ENCODE measurements at regions not wholly inside any gene's neighbourhood (a gene's known extent, or its start where the extent isn't known, plus 50 kb on each side); places are given as distances from the start of the nearest gene placed in this dataset.

DNA sequence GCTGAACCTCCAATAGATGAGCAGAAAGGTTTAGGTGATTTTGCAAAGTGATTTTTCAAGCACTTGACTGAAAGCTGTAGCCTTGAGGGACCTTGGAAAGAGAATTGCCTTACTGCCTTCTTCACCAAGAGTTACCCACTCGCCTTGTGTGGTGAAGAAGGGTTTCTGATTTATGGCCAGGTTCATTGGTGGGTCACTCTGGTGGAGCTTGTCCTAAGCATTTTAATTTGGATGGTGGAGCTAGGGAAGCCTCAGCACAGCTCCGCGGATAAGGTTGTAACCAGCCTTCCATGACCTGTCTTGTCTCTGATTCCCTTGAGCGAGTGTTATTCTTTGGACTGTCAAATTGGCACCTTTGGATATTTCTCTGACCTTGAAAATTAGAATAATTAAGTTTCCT, 226.4 kb downstream of the FAT3 start:
- Mint-ChIP-seq H3K4me3 (no peak overlapping the region), H3K36me3 (ENCODE audit: insufficient read depth in 1 of 3, low read depth in 3 of 3) (peaks cover 0 to 3% (median 0%) of the 10 kb centered on the region in 3 experiments; a peak in 3 of 7 replicates), H3K4me1 (peaks cover 23 to 32% of the 10 kb centered on the region in 2 experiments), H3K27ac (0 out of 7 replicates have a peak overlapping the region, but pooled peaks of 1 of the 3 experiments have one; percentile 29), H3K9me3 (peaks cover 0 to 4% of the 10 kb centered on the region in 2 experiments; a peak in 2 of 5 replicates), H3K27me3 (ENCODE audit: low read depth) (no peaks in the 10 kb centered on the region)
- no peak overlapping the region for H3K27ac ChIP-seq (ENCODE audit: insufficient read length, low read depth, low read length)
- H2AK5ac ChIP-seq (ENCODE audit: insufficient read length, low read length), result no peak overlapping the region
- no peak overlapping the region for H2BK12ac ChIP-seq (ENCODE audit: insufficient read length, low read depth, low read length)
- H3K14ac ChIP-seq (ENCODE audit: insufficient read depth, low read length), result no peak overlapping the region
- peaks cover 2% of the 10 kb centered on the region; the same call in 1 of the 2 replicates for H3K79me2 ChIP-seq (ENCODE audit: insufficient read depth, low read length)
- H2BK15ac ChIP-seq (ENCODE audit: low read depth, low read length), result no peak overlapping the region
- no peak overlapping the region for H2BK5ac ChIP-seq (ENCODE audit: insufficient read length, low read length)
- H3K79me1 ChIP-seq (ENCODE audit: insufficient read depth, low read depth, low read length, poor library complexity, severe bottlenecking), result no peaks in the 10 kb centered on the region
- H3K9me3 ChIP-seq (ENCODE audit: control insufficient read depth, low read depth, low read length), result no peaks in the 10 kb centered on the region
- H4K5ac ChIP-seq (ENCODE audit: insufficient read length, low read depth, low read length), result no peak overlapping the region
- no peak overlapping the region for H3K23ac ChIP-seq (ENCODE audit: insufficient read length, low read depth, low read length)
- H3K18ac ChIP-seq (ENCODE audit: insufficient read length, low read depth, low read length), result no peak overlapping the region
- no peak overlapping the region for H3T11ph ChIP-seq (ENCODE audit: low read length)
- H2BK120ac ChIP-seq (ENCODE audit: low read depth, low read length, poor library complexity, severe bottlenecking), result no peak overlapping the region
- H2AFZ ChIP-seq (ENCODE audit: low read length), result no peak overlapping the region
- H3K9ac ChIP-seq (ENCODE audit: extremely low read depth, insufficient read length, low read length), result no peak overlapping the region
- no peak overlapping the region for H3K4me2 ChIP-seq (ENCODE audit: insufficient read depth, insufficient read length, low read length)
- H3K56ac ChIP-seq (ENCODE audit: insufficient read length, low read depth, low read length), result no peak overlapping the region
- H3K4ac ChIP-seq (ENCODE audit: low read depth, low read length), result no peak overlapping the region
- H3K27me3 ChIP-seq (ENCODE audit: insufficient read depth, low read length), result no peaks in the 10 kb centered on the region
- H3K4me1 ChIP-seq (ENCODE audit: insufficient read depth, low read length), result peaks cover 5% of the 10 kb centered on the region; the same call in 1 of the 2 replicates
- H2BK20ac ChIP-seq (ENCODE audit: low read depth, low read length, poor library complexity, severe bottlenecking), result no peak overlapping the region
- no CpG with 5 or more reads among the region's 4 CpGs for WGBS (ENCODE audit: extremely low coverage, insufficient read length, low lambda C conversion rate)
- H3K23me2 ChIP-seq (ENCODE audit: insufficient read length, low read depth, low read length, poor library complexity, severe bottlenecking), result no peaks in the 10 kb centered on the region
- no peak overlapping the region for H4K8ac ChIP-seq (replicated peaks; ENCODE audit: insufficient read length, low read depth, low read length)
- no peaks in the 10 kb centered on the region for H4K20me1 ChIP-seq (ENCODE audit: control insufficient read depth, insufficient read depth, insufficient read length)
- DNase-seq, result no peak
- no peak overlapping the region for H4K91ac ChIP-seq (ENCODE audit: insufficient read length, low read depth, low read length)
- TF ChIP-seq, protein P1, sequence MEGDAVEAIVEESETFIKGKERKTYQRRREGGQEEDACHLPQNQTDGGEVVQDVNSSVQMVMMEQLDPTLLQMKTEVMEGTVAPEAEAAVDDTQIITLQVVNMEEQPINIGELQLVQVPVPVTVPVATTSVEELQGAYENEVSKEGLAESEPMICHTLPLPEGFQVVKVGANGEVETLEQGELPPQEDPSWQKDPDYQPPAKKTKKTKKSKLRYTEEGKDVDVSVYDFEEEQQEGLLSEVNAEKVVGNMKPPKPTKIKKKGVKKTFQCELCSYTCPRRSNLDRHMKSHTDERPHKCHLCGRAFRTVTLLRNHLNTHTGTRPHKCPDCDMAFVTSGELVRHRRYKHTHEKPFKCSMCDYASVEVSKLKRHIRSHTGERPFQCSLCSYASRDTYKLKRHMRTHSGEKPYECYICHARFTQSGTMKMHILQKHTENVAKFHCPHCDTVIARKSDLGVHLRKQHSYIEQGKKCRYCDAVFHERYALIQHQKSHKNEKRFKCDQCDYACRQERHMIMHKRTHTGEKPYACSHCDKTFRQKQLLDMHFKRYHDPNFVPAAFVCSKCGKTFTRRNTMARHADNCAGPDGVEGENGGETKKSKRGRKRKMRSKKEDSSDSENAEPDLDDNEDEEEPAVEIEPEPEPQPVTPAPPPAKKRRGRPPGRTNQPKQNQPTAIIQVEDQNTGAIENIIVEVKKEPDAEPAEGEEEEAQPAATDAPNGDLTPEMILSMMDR (conservative IDR thresholded peaks at IDR 0.05), result no peak
